Endometrium (tissue), 2 donors: ENCODE measurements at regions not wholly inside any gene's neighbourhood (a gene's known extent, or its start where the extent isn't known, plus 50 kb on each side); places are given as distances from the start of the nearest gene placed in this dataset.

Experiments used
- FAIRE-seq: peaks from 2 replicates; lab custom pipeline; 2012; peaks lifted over from hg19 to GRCh38; lab: Jason Lieb, UNC
- donor health status: control.
- donor health status: control.

DNA sequence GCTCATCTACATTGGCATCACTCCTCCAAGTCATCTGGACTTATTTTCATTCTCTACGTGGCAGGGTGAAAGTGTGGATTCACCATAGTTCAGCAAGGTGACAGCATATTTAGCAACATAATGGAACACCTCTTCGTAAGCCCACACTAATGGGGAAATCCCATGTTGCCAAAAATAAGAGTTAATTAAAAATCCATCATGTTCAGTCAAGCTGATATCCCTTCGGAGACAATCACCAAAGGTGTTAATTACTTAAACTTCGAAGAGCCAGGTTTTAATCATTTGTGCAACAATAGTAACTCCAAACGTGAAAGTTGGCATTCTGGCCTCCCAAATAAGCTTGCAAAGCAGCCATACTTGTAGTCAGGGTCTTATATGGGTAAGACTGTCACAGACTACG is 242.9 kb downstream of the NSG2 start:
- FAIRE-seq, result no peak

DNA sequence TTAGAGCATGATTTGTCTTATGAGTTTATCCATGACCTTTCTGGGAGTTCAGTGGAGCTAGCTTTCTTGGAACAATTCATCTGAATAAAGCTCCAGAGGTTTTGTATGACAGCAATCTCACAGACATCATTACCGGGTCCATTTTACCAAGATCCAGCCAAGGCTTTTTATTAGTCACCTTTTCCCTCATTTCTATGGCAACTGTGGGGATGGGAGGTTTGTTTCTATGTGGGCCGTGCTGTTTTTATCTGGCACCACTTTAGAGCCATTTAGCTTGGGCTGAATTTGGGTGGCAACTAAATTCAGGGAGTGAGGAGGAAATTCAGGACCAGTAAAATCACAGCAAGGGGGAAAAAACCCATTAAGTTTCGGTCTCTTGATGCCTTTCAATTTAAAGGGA is 245.7 kb downstream of the NSG2 start:
- FAIRE-seq, result no peak

DNA sequence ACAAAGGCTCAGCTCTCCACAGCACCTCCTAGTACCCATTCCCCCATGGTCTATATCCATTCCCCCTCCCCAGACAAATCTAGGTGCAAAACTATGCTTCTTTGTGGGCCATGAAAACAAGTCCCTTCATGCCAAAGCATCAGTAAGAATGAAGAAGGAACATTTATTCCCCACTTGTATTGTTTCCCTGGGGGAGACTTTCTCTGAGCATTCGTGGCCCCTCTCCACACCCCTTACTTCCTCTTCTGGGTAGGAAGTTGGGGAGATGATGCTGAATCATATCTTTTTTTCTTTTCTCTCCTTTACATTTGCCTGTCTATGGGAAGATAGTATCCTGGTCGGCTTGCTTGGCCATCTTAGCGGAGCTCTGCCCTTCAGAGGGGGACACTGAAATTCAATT is 246.8 kb downstream of the NSG2 start:
- no peak for FAIRE-seq

DNA sequence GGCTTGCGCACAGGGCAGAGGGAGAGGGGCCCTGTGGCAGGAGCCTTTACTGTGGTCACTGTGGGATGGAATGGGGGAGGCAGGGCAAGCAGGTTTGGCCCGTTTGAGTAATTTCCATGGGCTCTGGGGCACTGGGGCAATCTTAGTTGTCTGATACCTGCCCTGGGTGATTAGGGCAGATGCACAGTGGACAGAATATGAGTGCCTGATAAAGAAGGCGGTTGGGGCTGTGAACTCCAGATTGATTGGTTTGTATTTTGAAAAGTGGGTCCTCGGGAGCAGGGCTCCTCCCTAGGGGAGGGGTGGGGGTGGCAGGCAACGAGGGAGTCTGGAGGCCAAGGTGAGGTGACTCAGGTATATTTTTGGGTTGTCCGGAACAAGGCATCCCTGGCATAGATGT is 247.5 kb downstream of the NSG2 start:
- FAIRE-seq, result no peak

DNA sequence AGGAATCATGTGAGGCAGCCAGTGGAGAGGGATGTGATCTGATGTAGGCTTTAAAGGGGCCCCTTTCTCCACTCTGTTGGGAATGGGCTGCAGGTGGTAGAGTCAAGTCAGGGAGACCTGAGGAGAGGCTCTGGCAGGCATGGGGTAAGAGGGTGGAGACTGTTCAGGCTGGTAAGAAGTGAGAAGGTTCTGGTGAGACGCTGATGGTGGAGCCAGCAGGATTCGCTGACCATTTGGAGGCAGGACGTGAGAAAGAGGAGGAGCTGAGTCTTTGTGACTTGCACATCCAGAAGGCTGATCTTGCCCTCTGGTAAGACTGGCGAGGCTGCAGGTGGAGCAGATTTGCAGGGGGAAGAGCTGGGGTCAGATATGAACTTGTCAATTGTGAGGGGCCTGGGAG is 248.0 kb downstream of the NSG2 start:
- FAIRE-seq, result no peak

DNA sequence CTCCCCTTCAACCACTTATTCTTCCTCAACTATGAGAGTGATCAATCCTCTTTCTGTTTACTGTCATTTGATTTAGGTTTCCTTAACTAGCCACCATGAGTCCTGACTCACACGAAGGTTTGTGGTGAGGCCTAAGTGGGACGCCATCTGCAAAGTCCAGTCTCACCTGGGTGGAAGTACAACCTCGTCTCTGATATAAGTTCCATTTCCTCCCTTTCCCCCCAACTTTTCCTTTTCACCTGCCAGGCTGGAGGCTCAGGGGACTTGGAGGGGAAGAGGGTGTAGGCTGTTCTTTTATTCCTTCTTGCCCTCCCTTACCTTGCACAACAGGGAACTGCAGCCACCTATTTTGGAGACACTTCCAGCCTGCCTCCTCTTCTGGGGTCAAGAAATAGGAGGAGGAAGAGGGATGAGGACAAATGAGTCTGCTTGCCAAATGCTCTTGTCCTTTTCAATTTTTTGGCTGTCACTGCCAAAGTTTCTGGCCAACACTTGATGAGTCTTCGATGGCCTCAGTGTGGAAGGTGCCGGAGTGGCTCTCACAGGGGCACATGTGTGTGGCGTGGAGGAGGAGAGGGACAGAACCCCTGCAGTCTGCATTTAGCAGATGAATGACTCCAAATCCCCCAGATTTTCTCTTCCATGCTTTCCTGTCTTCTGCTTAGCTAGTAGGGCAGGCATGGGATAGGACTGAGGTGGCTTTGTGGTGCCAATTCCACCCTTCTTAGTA is 249.6 kb downstream of the NSG2 start:
- FAIRE-seq, result no peak

DNA sequence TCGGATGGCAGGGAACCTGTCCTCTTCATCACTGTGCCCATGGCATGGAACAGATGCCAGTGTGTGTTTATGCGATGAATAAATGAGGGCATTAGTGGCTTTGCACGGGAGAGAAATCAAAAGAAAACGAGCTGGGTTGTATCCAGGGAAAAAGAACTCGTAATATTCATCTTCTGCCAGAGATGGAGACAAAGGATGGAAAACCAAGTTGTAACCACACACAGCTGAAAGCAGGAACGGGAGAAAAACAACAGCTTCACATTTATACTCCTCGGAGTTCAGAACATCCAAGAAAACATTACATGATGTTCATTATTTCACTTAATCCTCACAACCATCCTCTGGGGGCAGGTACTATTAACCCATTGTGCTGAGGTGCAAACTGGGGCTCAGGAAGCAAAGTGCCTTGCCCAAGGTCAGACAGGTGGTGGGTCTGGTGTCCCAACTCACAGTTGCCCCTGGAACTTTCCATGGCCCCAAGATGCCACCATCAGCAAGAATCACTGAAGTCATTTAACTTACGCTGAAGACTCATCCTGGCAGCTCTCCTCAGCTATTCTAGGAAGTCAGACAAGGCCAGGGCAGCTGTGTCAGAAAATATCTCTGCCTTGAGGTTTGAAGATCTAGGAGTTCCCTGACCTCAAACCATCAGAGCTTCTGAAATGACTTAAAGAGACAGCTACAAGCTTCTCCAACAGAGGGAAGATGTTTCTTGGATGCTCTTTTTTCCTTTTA is 250.4 kb downstream of the NSG2 start:
- no peak for FAIRE-seq

DNA sequence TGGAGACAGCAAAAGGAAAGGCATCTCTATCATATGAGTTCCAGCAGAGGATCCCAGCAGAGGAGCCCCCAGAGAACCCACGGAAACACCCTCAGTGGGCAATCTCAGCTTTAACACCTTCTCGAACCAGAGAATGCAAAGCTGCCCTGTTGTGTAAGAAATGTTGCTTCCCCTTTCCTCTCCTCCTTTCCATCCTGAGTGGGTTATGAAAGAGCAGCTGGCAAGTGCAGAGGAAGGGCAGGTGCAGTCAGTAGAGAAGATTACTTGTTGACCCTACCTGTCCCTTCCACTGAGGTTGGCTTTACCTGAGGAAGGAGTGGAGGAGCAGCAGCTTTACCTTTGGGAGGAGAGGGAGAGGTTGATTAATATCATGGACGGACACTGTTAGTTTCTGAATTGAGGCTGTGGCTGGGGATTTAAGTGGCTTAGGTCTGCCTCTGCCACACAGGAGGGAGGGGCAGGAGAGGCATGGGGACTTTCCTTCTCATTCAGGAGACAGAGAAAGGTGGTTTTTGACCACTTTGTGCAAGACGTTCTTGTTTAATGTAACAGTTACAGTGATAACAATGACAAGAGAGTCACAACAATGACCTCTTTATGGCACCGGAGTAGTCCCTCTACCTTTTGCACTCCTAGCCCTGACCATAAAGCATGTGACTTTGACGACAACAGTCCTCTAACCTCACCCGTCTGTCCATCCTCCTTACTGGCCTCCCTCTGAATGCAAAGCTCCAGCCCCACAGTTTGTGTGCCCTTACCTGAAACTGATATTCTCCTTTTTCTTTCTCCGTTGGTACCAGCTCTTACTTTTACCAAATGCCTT is 254.8 kb downstream of the NSG2 start:
- no peak for FAIRE-seq

DNA sequence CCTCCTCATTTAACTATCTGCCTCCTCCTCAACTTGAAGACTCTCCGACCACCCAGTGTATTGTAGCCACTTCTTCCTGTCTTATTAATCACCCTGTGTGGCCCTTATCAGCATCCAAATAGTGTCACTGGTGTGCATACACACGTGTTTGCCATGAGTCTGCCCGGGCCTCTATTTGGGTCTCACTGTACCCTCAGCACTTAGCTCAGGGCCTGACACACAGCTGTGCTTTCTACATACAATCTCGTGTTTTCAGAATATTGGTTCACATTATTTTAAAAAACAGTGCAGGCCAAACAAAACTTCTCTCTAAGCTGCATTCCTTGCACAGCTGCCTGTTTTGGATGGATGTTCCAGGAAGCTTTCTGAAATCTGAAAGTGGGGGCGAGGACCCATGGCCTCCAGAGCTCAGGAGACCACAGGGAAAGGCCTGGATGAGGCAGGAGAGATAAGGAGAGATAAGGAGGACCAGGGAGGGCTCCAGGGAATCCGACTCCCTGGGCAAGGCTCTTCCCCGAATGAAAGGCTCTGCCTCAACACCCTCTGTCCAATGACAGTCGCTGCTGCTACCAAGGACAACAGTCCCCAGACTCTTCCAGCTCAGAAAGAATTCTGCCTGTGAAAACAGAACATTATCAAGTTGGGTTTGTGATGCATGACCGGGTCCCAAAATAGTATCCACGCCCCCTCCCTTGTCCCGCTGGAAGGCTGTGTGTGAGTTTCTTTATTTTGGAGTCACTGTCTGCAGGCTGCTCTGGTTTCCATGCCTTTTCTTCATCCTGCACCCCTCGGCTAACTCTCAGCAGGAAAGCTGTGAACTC is 255.6 kb downstream of the NSG2 start:
- no peak for FAIRE-seq

DNA sequence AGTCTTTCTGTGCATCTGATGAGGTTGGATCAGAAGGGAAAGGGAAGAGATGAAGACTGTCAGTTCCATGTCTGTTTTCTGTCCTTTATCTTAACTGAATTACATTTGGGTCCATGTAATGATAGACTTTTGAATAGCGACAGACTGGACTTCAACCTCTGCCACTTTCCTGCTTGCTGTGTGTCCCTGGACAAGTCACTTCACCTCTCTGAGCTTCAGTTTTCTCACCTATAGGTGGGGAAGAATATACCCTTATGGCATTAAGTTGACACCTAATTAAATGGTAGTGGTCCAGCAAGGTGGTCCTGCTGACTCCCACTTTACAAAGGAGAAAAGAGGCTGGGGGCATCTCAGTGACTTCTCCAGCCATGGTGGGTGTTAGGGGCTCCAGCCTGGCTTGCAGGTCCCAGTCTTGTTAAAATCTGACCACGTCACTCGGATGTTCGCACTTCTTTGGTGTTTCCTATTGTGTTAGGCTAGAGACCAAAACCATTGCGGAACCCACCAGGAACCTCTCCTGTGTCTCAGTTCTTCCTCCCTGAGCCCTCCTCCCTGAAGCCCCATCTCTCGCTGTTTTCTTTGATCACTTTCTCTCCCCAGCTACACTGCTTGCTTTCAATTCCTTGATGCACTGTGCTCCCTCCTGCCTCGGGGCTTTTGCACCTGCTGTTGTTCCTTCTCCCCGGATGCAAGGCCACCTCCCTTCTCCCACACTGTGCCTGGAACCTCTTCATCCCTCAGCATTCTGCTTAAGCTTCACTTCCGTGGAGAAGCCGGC is 256.5 kb downstream of the NSG2 start:
- FAIRE-seq, result no peak

DNA sequence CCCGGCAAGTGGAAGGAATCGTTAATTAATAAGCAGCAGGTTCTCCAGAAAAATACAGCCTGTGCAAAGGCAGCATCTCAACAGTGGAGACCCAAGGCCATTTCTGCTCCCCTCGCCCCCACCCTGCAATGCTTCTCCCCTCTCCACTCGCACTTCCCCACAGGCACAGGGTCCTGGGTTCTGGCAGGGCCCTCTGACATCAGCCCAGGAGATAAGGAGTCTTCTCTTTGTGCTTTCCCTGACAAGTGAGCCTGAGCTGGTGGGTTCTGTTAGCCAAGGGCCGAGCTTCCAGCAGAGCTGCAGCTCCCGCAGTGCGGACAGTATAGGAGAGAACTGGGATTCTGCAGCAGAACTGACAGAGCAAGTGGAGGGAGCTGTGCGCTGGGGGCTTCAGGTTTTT is 257.5 kb downstream of the NSG2 start:
- FAIRE-seq, result no peak

DNA sequence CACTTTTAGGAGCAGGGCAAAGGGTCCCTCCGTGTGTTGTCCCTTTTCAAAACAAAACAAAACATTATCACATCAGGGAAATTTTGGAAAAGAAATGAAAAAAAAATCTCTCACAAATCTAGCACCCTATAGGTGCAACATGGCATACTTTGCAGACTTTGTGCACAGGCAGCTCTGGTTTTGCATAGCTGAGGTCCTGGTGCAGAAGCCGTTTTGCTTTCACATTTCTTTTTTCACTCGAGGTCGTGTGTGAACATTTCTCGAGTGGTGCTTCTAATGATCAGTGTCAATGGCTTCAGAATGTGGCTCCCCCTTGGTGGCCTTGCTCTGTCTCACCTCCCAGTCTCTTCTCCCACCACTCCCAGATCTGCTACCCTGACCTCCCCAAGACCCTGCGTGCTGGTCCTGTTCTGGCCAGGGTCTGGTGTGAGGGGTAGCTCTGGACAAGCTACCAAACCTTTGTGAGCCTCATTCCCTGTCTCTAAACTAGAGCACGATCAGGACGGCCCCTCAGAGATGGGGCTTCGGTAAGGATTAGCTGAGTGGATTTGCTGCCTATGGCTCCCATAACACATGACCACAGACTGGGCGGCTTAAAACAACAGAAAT is 258.0 kb downstream of the NSG2 start:
- FAIRE-seq, result no peak

DNA sequence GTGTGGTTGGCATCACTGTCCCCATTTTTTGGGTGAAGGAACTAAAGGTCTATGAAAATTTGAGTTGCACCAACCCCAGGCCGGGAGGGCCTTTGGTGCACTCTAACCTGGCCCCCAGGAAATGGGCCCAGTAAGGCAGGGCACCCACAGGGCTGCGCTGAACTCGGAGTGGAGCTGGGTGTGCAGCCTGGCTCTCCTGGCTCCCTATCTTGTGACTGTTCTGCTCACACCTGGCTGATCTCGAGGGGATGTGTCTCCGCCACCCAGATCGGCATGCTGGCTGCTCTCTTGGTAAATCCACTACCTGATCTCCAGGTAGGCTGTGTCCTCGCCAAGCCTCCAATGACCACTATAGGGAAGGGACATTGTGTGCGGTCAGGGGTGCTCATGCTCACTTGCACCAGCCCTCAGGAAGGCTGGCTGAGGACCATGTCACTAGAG is 259.8 kb downstream of the NSG2 start:
- FAIRE-seq, result no peak

DNA sequence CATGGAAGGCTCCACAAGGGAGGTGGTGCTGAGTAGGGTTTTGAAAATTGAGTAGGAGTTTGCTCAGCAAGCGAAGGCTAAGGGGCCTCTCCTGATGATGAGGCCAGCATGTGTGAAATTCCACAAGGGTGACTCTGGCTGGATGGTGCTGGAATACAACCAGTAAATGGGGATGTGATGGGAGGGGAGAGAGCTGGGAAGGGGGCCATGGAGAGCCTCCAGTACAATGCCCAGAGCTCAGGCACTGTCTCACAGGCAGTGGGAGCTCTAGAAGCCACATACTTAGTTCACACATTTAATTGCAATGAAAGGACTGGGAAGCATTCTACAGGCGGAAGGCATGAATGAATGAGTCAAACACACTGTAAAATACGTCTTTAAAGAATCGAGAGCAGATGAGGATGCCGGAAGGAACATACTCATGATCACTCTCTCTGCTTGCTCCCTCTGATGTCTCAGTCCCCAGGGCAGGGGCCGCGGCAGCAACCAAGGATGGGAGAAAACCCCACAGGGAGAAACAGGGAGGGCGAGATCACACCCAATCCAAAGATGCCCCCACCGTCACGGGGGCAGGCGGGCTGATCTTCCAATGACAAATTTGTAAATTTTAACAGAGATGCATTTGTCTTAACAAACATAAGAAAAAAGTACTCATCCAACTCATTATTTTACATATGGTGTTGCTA is 261.0 kb downstream of the NSG2 start:
- FAIRE-seq, result no peak

DNA sequence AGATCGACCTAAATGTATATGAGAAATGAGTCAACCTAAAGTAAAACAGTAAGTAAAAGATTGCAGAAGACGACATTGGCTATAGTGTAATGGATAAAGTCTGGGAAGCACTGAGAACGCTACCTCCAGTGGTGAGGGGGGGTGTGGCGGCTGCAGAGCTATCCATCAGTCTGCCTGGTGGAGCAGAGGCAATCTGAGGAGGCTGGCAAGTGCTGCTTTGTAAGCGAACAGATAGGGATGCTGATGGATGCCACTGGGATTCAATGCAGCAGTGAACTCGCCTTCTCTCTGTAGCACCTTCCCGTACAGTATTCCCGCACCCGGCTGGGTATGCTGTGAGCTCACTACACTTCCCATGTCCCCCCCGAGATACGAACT is 261.5 kb downstream of the NSG2 start:
- FAIRE-seq, result no peak

DNA sequence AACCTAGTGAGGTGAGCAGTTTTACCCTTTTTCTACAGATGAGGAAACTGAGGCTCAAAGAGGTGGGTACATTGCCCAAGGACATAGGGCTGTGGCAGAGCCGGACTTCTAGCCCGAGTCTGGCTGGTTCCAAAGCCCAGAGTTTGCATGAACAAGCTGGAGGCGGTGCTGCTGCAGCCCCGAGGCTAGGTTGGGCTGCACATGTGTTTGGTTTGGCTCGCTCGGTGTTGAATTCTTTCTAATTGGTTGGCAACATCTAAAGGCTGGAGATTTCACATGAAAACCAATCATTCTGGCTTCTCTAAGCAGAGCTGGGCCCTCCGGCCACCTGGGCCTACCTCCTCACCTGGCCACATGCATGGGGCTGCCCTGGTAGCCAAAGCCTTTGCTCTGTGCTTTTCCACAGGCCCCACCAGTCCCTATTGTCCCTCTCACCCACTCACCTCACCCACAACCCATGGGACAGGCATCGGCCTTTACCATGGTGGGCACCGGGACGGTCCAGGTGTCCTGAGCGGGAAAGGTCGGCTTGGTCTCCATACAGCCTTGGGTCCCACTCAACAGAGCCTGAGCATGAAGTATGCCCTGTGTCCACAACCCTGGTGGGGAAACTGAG is 262.3 kb downstream of the NSG2 start:
- no peak for FAIRE-seq

DNA sequence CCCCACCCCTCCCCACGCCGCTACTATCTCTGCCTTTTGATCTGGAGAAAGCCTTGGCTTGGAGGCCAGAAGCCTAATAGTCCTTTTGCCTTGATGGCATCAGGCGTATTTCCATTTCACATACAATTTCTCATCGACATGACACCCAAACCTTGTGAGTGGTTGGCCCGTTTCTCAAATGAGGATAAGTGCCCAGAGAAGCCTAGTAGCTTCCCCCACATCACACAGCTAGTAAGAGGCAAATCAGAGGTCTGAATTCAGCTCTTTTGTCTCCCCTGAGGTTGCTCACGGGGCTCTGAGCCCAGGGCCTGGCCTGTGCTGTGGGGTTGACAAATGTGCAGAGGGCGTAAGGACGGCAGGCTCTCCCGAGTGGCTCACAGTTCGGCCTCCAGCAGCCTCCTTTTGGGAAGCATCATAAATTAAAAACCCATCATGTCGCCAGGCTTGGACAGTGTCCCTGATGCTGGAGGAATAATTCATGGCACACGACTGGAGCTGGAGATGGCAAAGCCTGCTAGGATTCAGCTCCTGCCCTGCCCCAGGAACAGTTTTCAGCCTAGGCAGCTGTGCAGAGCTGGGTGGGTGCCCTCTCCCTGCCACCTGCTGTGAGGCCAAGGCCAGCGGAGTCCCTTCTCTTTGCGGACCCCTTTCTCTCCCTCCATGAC is 263.8 kb downstream of the NSG2 start:
- no peak for FAIRE-seq

DNA sequence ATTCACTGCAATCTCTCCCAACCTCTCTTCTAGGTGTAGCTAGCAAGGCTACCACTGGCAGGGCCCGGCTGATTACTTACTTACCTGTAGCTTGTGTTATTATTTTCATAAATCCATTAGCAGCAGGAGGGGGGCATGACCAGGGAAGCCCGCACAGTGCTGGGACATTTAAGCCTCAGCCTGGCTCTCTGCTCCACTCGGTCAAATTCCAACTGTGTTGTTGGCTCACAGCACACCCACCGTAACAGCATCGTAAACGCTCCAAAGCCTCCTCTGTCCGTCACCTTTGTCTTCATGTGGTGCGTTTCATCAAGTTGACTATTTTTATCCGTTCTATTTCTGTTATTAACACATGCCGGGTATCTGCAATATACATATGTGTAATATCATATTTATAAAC is 264.7 kb downstream of the NSG2 start:
- no peak for FAIRE-seq

DNA sequence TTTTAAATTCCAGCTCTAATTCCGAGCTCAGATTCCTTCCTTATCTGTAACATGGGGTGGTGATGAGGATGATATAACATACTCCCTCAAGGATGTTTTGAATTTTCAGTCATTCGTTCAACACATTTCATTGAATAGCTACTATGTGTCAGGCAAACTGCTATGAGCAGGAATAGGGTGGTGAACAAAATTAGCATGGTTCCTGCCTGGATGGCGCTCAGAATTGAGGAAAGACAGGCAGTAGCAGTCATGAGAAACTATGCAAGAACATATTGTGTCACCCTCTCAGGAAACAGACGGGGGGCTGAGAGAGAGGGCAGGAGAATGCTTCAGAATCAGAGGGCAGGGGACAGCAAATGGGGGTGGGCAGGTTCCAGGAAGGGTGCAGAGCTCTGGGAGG is 265.2 kb downstream of the NSG2 start:
- no peak for FAIRE-seq
